ENCODE measurements at regions not wholly inside any gene's neighbourhood (a gene's known extent, or its start where the extent isn't known, plus 50 kb on each side); places are given as distances from the start of the nearest gene placed in this dataset.

- no peak overlapping the region for H3K27ac ChIP-seq
- TF ChIP-seq CTCF (conservative IDR thresholded peaks at IDR 0.05) (no peak), ZFX (IDR thresholded peaks at IDR 0.05) (no peak)
Measured at GRCh38 chr6:23114812-23115504, 545.6 kb downstream of the HDGFL1 start.

- no peak overlapping the region for H3K27ac ChIP-seq
- TF ChIP-seq ZFX (IDR thresholded peaks at IDR 0.05) = no peak
Measured at GRCh38 chr6:23137611-23138010, 568.2 kb downstream of the HDGFL1 start.

GRCh38 chr6:23140871-23141270 is 571.5 kb downstream of the HDGFL1 start:
- H3K27ac ChIP-seq = no peak overlapping the region
- TF ChIP-seq ZFX (IDR thresholded peaks at IDR 0.05) (no peak), CTCF (conservative IDR thresholded peaks at IDR 0.05) (no peak)

DNA sequence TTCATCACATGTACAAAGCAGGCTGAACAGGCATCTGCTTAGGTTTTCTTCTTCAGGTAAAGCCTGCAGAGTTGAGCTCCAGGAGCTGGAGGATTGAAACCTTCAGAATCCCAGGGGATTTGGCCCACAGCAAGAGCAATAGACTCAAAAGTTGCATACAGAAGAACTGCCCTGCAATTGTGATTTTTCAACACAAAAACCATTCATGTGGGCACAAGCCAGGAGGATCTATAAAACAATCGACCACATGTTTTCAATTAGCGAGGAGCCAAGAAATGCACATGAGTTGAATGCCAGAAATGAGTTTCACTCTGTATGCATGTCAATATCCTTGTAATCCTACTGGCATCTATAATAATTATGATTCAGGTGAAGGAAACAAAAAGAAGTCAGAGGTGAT is 576.4 kb downstream of the HDGFL1 start:
- TF ChIP-seq CTCF (conservative IDR thresholded peaks at IDR 0.05) = no peak
- TF ChIP-seq ZFX (IDR thresholded peaks at IDR 0.05) = no peak
- H3K27ac ChIP-seq = no peak overlapping the region

- H3K27ac ChIP-seq = no peak overlapping the region
- TF ChIP-seq ZFX (IDR thresholded peaks at IDR 0.05) (no peak), CTCF (conservative IDR thresholded peaks at IDR 0.05) (no peak)
Measured at GRCh38 chr6:23154159-23154558, 584.8 kb downstream of the HDGFL1 start.

DNA sequence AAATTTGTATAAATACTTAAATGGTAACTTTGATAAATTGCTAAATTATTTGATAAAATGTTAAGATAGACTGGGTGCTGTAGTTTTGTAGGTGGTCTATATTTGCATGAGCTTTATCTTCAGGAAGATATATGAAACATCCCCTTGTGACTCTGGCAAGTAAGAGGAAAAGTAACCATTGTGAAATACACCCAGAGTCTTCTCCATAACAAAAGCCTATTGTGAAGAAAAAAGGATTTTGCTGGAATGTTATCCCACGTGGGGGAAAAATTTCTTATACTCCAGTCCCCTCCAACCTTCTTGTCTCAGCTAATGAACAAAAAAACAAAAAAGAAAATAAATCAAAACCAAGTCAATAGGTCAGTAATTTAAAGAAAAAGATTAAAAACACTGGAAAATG is 600.7 kb downstream of the HDGFL1 start:
- TF ChIP-seq CTCF (conservative IDR thresholded peaks at IDR 0.05) = no peak
- no peak for TF ChIP-seq ZFX (IDR thresholded peaks at IDR 0.05)
- no peak overlapping the region for H3K27ac ChIP-seq

DNA sequence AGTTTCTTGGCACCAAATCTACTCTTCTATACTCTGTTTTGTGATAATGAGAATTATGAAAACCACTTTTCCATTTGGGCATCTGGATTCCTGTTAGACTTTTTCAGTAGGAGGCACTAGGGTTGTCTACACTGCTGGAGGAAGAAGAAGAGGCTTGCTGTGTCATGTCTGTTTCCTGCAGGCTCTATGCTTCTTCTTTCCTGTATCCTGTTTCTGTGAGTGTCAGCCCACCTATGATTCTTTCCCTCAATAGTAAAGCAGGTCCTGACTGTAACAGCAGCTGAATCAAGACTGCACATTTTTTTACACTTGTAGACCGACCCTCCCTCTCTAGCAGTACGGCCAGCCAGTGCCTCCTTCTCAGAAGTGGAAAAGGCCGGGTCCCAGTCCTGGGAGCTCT is 603.9 kb downstream of the HDGFL1 start:
- TF ChIP-seq ZFX (IDR thresholded peaks at IDR 0.05) = no peak
- no peak overlapping the region for H3K27ac ChIP-seq

DNA sequence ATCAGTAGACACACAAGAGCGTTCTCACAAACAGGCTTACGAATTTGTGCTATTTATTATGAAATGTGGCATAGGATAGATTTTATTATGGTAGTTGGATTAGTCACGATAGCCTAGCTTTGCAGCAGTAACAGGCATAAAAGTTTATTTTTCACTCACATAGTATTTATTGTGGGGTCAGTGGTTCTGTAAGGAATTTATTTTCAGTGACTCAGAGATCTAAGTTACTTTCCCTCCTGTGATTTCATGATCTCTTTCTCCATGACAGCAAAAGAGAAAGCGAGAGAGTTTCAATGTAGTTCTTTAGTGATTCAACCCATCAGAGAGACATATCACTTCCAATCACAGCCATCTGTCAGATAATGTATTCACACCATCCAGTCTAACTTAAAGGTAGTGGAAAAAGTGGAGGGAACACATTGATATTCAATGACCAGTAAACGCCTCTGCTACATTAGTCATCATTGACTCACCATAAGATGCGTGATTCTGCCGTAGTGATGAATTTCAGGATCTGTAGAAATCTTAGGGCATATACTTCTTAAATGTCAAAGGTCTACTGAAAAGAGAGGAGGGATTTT is 605.5 kb downstream of the HDGFL1 start:
- TF ChIP-seq CTCF (conservative IDR thresholded peaks at IDR 0.05) (no peak), ZFX (IDR thresholded peaks at IDR 0.05) (no peak)
- H3K27ac ChIP-seq = no peak overlapping the region
